Natural killer cell treated with Interleukin-12 subunit alpha and Interleukin-12 subunit beta and Interleukin-15 and Interleukin-18, amount 100 ng/mL, for 72 hours (primary cell): ENCODE measurements at regions not wholly inside any gene's neighbourhood (a gene's known extent, or its start where the extent isn't known, plus 50 kb on each side); places are given as distances from the start of the nearest gene placed in this dataset.
A peak's percentile ranks its signal among the peaks of the same experiment; 100 is the strongest.
"Not testable (repeated sequence)": the region's sequence is repeated elsewhere in the genome, so short reads cannot be mapped to it uniquely, and the experiment has no call there.

ENCODE experiments used
- ATAC-seq, 2 donors: fragments of 150-1000 bp; cut with Tn5 transposase in 1 of 2; sonication (Bioruptor Pico), chemical (Tn5 transposase) in 1 of 2; 2 replicates each; pipeline ENCODE4 v1.10.0; 2021
- DNase-seq: peaks from one replicate; pipeline ENCODE4 v3.0.0; 2022; ENCODE audit warnings: low spot score
- H3K27ac Mint-ChIP-seq, 2 donors: 1 replicate in 1 of 2; 2 replicates in 1 of 2; pipeline ENCODE4 v1.8.0; 2022; ENCODE audit warnings: mixed read lengths in 2 of 2, mild to moderate bottlenecking in 1 of 2, moderate library complexity in 1 of 2
- H3K27me3 Mint-ChIP-seq, 2 donors: 1 replicate in 1 of 2; 2 replicates in 1 of 2; pipeline ENCODE4 v1.8.0; 2022; ENCODE audit warnings: mixed read lengths in 2 of 2
- H3K36me3 Mint-ChIP-seq: one replicate; pipeline ENCODE4 v1.8.0; 2022; ENCODE audit warnings: mixed read lengths
- H3K4me1 Mint-ChIP-seq, 2 donors: 1 replicate in 1 of 2; 2 replicates in 1 of 2; pipeline ENCODE4 v1.8.0; 2022; ENCODE audit warnings: low read depth in 2 of 2, mixed read lengths in 2 of 2, mild to moderate bottlenecking in 1 of 2
- H3K4me3 Mint-ChIP-seq: one replicate; pipeline ENCODE4 v1.8.0; 2022; ENCODE audit warnings: mixed read lengths
- H3K9me3 Mint-ChIP-seq: 2 replicates; pipeline ENCODE4 v1.8.0; 2022; ENCODE audit warnings: mixed read lengths

DNA sequence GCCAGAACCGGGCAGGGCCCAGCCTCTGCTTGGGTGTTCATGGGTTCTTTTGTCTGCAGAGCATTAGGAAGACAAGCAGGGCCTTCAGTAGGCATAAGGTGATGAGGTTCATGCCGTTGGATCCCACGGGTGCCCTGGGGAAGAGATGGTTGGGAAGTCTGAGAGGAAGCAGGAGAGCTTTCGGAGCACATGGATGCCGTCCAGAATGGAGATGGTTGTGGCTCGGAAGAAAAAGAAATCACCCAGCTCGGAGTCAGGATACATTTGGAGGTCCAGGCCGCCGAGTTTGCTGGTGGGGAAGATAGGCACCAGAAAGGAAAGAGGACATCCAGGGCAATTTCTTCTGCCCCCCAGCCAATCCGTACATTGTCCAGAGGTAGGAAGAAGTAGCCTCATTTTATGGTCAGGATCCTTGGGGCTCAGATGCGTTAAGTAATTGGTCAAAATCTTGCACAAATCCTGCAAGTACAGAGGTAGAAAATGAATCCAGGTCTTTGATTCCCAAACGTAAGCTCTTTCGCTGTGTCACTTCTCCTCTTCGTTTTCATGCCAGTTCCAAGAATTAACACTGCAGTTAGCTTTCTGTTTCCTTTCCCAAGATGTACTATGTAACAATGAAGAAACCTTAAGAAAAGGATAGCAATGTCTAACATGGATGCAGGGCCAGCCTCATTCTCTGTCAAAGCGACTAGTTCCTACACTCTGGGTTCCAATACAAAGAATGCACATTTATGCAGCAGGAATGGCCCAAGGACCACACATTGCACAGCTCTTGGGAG lies 147.8 kb upstream of the KLF6 start:
- Mint-ChIP-seq H3K4me3 (peak overlapping the region; percentile 43), H3K27ac (peak overlapping the region; percentile 83 to 92)
- ATAC-seq, result peak in 1 of 2 donors; percentile 17

DNA sequence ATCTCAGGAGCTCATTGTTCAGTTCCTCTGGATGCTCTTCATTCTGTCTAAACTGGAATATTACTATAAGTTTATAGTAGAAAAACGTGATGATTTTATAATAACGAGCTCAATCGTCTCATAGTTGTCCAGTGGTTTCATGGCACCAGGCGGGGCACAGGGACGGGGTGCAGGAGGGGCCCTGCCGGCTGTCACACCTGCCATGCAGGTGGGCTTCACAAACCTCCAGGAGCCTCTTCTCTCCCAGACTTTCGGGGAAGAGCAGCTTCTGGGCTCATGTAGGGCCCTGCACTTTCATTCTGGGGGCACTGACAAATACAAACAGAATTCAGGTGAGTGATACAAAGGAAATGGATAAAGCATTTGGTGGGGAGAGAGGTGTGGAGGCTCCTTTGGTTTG lies 146.9 kb upstream of the KLF6 start:
- Mint-ChIP-seq H3K27ac (peak overlapping the region; percentile 83 to 92), H3K9me3 (peaks cover 3% of the 10 kb centered on the region), H3K36me3 (peaks cover 6% of the 10 kb centered on the region), H3K4me1 (peaks cover 52 to 63% of the 10 kb centered on the region in 2 donors), H3K27me3 (peaks cover 0 to 2% of the 10 kb centered on the region in 2 donors), H3K4me3 (no peak overlapping the region)
- DNase-seq, result no peak
- no peak for ATAC-seq

More for the DNA sequence above, 147.8 kb upstream of the KLF6 start:
- peaks cover 8% of the 10 kb centered on the region for H3K36me3 Mint-ChIP-seq
- H3K4me1 Mint-ChIP-seq, result peaks cover 55 to 66% of the 10 kb centered on the region in 2 donors
- peaks cover 0 to 2% of the 10 kb centered on the region in 2 donors for H3K27me3 Mint-ChIP-seq
- DNase-seq, result no peak
- H3K9me3 Mint-ChIP-seq, result peaks cover 3% of the 10 kb centered on the region

DNA sequence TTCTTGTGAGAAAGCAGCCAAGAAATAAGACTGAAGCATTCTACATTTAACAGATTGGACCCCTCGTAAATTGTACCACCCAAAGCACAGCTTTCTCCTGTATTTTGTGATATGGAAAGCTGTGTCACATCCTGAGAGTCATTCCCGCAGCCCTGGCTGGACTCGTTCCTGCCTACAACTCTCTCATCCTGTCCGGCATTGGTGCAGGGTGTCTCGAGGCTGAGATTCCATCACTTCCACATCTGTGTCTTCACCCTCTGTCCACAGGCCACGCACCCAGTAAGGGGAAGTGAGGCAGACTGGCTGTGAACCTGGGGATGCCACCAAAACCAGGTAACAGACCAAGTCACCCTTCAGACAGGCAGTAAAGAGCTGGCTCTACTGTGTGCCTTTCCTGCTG lies 146.2 kb upstream of the KLF6 start:
- Mint-ChIP-seq H3K36me3 (peaks cover 4% of the 10 kb centered on the region), H3K4me1 (peaks cover 47 to 61% of the 10 kb centered on the region in 2 donors), H3K27me3 (peaks cover 0 to 2% of the 10 kb centered on the region in 2 donors)

DNA sequence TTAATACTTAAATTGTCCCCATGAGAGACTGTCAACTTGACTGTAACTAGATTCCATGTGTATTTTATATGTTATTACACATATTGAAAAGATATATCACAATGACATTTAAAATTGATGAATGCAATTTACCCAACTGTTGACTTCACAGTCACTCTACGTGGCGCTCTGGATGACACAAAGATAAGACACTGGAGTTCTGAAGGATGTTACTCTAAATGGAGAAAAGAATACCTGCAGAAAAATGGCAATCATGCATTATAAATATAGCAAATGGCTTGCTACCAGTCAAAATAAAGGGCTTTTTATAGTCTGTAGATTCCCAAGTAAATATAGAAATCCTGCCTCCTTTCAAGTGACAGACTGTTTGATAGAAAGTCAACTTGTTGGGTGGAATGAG lies 143.6 kb upstream of the KLF6 start:
- no peaks in the 10 kb centered on the region for H3K27me3 Mint-ChIP-seq
- no peaks in the 10 kb centered on the region for H3K36me3 Mint-ChIP-seq
- peaks cover 31 to 48% of the 10 kb centered on the region in 2 donors for H3K4me1 Mint-ChIP-seq
- no peak for ATAC-seq
- DNase-seq, result no peak
- no peak overlapping the region for H3K27ac Mint-ChIP-seq
- no peak overlapping the region for H3K4me3 Mint-ChIP-seq
- no peaks in the 10 kb centered on the region for H3K9me3 Mint-ChIP-seq

More for the DNA sequence above, 146.2 kb upstream of the KLF6 start:
- no peak for ATAC-seq
- DNase-seq, result no peak
- Mint-ChIP-seq H3K27ac (peak overlapping the region; percentile 83 to 92), H3K4me3 (no peak overlapping the region), H3K9me3 (peaks cover 3% of the 10 kb centered on the region)

DNA sequence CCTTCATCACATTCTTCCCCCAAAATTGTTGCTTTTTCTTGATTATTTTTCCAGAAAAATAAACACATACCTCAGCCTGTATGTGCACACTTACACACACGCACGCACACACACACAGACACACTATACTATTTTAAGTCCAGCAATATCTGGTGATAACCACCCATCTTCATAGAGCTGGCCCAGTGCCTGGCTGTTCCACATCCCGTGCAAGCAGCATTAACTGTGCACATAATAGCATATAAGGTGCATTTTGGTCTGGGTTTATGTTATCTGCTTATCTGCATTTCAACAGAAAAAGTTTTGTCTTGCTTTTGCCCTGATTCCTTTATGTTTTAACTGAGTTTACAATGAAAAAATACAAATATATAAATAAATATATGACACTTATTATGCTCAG lies 143.1 kb upstream of the KLF6 start:
- Mint-ChIP-seq H3K27me3 (no peaks in the 10 kb centered on the region), H3K36me3 (no peaks in the 10 kb centered on the region), H3K4me1 (peaks cover 29 to 46% of the 10 kb centered on the region in 2 donors), H3K9me3 (no peaks in the 10 kb centered on the region), H3K4me3 (no peak overlapping the region), H3K27ac (peak overlapping the region in 1 of 2 donors; percentile 74)
- no peak for ATAC-seq
- DNase-seq, result no peak

DNA sequence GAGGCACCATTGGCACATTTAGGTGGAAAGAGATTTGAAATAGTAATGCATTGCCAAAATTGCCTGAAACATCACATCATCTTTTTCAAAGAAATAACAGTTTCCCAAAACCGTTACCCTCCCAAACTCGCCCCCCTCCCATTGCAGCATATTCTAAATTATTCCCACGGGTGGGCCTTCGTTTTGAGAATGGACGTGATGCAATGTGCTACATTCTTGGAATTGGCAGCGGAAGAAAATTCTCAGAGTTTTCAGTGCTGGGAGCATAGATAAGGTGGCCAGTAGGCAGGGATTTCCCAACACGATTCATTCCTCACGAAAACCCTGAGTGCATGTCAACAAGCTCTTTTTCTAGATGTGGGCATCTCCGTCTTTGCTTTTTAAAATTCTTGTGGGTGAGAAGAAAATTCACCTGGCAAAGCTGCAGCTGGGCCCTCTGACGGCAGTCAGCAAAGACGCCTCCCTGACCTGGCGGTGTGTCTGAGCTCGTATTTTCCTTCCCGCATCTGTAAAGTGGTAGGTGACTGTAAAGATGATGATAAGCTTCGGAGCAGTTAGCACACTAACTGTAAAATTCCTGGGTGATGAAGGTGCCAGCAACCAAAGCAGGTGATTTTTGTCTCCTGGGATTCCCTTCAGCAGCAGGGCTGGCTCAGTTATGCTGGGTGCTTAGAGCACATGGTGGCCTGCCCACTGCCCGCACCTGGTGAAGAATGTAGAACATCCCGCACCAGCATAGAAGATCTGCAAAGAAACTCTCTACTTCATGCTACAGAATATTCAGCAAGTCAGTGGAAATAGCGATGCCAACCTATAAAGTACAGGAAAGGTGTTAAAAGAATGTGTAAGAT lies 141.9 kb upstream of the KLF6 start:
- Mint-ChIP-seq H3K9me3 (no peaks in the 10 kb centered on the region), H3K4me1 (peaks cover 17 to 37% of the 10 kb centered on the region in 2 donors), H3K4me3 (no peak overlapping the region), H3K36me3 (no peaks in the 10 kb centered on the region), H3K27ac (peak overlapping the region; percentile 44 to 74), H3K27me3 (no peaks in the 10 kb centered on the region)
- DNase-seq (no peak), ATAC-seq (peak in 1 of 2 donors; percentile 61)

DNA sequence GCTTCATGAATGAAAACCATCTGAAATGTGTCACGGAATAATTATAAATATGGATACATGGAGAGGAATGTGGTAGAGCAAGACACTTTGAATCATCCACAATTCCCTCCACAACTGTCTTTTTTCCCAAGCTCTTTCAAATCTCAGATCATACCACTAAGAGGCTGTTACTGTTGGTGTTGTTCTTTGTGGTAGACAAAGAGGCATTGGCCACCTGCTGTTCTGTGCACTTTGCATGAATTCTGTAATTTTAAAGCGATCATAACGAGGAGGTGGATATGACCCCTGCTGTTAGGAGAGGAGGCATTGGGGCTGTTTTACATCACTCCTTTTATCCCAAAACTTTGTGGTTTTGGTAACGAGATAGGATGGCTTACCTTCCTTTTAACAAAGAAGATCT lies 141.2 kb upstream of the KLF6 start:
- Mint-ChIP-seq H3K9me3 (no peaks in the 10 kb centered on the region), H3K4me1 (peaks cover 17 to 32% of the 10 kb centered on the region in 2 donors), H3K27ac (peak overlapping the region; percentile 44 to 74), H3K36me3 (no peaks in the 10 kb centered on the region), H3K27me3 (no peaks in the 10 kb centered on the region), H3K4me3 (no peak overlapping the region)
- ATAC-seq, result no peak
- no peak for DNase-seq

DNA sequence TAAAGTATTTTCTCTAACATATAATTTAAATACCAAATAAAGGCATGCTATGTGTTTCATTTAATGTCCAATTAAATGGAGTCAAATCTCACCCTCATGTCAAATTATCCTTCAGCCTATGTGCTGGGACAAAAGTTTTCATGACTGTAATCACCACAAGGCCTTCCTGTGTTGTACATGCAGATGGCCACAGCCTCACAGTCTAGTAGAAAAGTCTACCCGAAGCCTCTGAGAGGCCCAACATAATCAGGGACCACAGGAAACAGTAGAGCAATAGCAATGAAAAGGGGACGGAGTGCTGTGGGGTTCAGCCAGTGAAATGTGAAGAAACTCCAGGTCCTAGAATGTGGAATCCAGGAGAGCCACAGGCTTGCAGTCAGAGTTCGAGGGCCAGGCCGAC lies 140.2 kb upstream of the KLF6 start:
- H3K4me3 Mint-ChIP-seq, result peak overlapping the region; percentile 13
- peak overlapping the region; percentile 41 to 87 for H3K27ac Mint-ChIP-seq
- no peaks in the 10 kb centered on the region for H3K9me3 Mint-ChIP-seq
- no peaks in the 10 kb centered on the region for H3K36me3 Mint-ChIP-seq
- DNase-seq, result no peak
- ATAC-seq, result peak; percentile 65 to 66
- H3K27me3 Mint-ChIP-seq, result no peaks in the 10 kb centered on the region
- H3K4me1 Mint-ChIP-seq, result peaks cover 17 to 27% of the 10 kb centered on the region in 2 donors

DNA sequence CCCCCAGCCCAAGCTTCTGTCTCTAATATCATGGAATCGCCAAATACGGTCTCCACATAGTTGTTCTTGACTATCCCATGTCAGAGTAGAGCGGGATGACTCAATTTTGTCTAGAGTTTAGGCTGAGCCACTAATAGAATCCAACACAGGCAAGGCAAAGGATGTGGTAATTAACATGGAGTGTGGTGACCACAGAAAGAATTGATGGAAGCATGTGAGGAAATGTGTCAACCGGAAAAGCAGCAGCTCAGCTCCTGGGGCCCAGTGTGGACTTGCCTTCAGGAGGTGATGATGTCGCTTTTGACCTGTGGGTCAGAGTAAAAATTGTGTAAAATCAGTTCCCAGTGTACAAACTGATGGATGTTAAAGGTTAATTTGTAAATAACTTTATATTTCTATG lies 139.3 kb upstream of the KLF6 start:
- H3K27me3 Mint-ChIP-seq, result no peaks in the 10 kb centered on the region
- ATAC-seq (no peak), DNase-seq (no peak)
- no peaks in the 10 kb centered on the region for H3K9me3 Mint-ChIP-seq
- no peaks in the 10 kb centered on the region for H3K36me3 Mint-ChIP-seq
- H3K27ac Mint-ChIP-seq, result peak overlapping the region; percentile 41 to 71
- no peak overlapping the region for H3K4me3 Mint-ChIP-seq
- peaks cover 17 to 25% of the 10 kb centered on the region in 2 donors for H3K4me1 Mint-ChIP-seq

DNA sequence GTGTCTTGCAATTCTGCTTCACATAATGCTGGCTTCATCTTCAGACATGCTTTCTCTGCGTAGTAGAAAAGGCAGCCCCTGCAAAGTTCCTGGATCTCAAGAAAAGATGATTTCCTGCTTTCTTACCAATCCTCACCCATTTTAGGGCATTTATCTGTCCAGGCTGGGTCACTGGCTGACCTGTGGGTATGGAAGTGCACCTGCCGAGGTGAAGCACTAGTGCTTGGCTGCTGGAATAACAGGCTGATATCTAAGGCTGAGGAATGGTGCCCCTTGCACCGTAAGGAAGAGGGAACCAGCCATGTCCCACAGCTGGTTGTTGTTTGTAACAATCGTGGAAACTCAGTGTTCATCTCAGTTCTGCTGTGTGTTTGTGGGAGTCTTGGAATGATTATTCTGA lies 138.0 kb upstream of the KLF6 start:
- H3K27me3 Mint-ChIP-seq, result no peaks in the 10 kb centered on the region
- peaks cover 4% of the 10 kb centered on the region for H3K36me3 Mint-ChIP-seq
- H3K4me3 Mint-ChIP-seq, result no peak overlapping the region
- no peaks in the 10 kb centered on the region for H3K9me3 Mint-ChIP-seq
- peaks cover 17 to 26% of the 10 kb centered on the region in 2 donors for H3K4me1 Mint-ChIP-seq
- ATAC-seq (no peak), DNase-seq (no peak)
- H3K27ac Mint-ChIP-seq, result no peak overlapping the region

DNA sequence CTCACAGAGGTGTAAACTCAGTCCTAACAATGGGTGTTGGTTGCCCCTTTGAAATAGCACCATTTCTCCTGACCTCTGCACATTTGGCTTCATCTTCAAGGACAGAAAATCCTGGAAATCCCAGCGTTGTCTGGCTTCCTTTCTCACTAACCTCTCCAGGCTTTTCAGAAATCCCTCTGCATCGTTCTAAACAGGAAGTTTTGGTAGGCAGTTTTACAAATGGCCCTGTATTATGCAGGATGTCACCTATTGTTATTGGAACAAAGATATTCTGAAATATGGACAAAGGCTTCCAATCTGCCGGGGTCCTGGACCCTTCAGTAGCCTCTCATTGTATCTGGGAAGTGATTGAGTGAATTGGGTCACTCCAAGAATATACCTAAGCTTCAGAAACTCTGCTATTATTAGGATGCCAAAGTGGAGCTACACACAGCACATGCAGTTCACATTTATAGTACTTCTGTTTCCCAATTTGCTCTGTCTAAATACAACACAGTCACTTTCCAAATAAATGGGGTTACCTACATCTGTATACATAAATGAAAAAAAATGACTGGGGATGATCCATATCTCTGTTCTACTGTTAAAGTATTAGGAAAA lies 134.8 kb upstream of the KLF6 start:
- Mint-ChIP-seq H3K27me3 (no peaks in the 10 kb centered on the region), H3K4me1 (peaks cover 4 to 14% of the 10 kb centered on the region in 2 donors), H3K36me3 (peaks cover 4% of the 10 kb centered on the region), H3K4me3 (no peak overlapping the region), H3K27ac (no peak overlapping the region), H3K9me3 (no peaks in the 10 kb centered on the region)
- DNase-seq (no peak), ATAC-seq (no peak)

DNA sequence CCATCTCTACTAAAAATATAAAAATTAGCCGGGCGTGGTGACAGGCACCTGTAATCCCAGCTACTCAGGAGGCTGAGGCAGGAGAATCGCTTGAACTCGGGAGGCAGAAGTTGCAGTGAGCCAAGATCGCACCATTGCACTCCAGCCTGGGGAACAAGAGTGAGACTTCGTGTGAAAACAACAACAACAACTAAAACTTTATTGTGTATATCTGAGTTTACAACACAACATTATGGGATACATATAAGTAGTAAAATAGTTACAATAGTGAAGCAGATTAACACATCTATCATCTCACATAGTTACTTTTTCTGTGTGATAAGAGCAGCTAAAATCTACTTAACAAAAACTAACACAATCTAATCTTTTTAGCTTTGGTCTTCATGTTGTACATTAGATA lies 132.4 kb upstream of the KLF6 start:
- H3K27ac Mint-ChIP-seq, H3K4me3 Mint-ChIP-seq, ATAC-seq, H3K36me3 Mint-ChIP-seq, DNase-seq, H3K27me3 Mint-ChIP-seq, H3K9me3 Mint-ChIP-seq: not testable (repeated sequence)
- H3K4me1 Mint-ChIP-seq, result peaks cover 0 to 10% of the 10 kb centered on the region in 2 donors

DNA sequence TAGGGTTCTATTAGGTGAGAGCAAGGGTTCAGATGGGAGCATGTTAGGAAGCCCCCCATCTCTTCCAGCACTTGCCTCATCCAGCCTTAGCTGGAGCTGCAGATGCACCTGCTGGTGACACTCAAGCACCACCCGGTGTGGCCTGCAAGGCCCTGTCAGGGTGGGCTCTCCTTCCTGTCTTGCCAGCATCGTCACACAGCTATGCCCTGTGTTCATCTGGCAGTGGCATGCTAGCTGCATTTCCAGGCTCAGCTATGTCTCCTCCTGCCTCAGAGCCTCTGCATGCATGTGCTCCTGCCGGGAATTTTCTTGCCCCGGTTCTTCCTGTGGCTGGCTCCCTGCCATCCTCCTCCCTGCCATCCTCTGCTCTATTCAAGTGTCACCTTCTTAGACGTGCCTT lies 129.7 kb upstream of the KLF6 start:
- Mint-ChIP-seq H3K4me3 (no peak overlapping the region), H3K9me3 (no peaks in the 10 kb centered on the region), H3K27ac (no peak overlapping the region), H3K36me3 (peaks cover 4% of the 10 kb centered on the region), H3K27me3 (no peaks in the 10 kb centered on the region), H3K4me1 (peaks cover 0 to 9% of the 10 kb centered on the region in 2 donors)
- DNase-seq (no peak), ATAC-seq (no peak)
